ENCODE measurements at regions not wholly inside any gene's neighbourhood (a gene's known extent, or its start where the extent isn't known, plus 50 kb on each side); places are given as distances from the start of the nearest gene placed in this dataset.

- Histone ChIP-seq H3K27me3 (ENCODE audit: insufficient read depth, low read length) (peaks cover 4% of the 10 kb centered on the region; the same call in 1 of the 2 replicates), H4K20me1 (ENCODE audit: insufficient read depth) (no peaks in the 10 kb centered on the region), H3K9ac (ENCODE audit: low read length) (no peak overlapping the region), H2AFZ (ENCODE audit: low read depth, low read length, poor library complexity, severe bottlenecking) (no peak overlapping the region), H3K27ac (ENCODE audit: low read depth, low read length) (no peak overlapping the region), H3K79me2 (ENCODE audit: insufficient read depth, low read length) (no peaks in the 10 kb centered on the region), H3K36me3 (ENCODE audit: control insufficient read depth in 1 of 2, insufficient read depth in 2 of 2, low read length in 2 of 2) (no peaks in the 10 kb centered on the region), H3K4me1 (ENCODE audit: control insufficient read depth in 1 of 2, insufficient read depth in 2 of 2, low read length in 2 of 2) (no peaks in the 10 kb centered on the region), H3K4me3 (replicated peaks in 1 of 2; ENCODE audit: low read depth in 1 of 2, low read length in 2 of 2) (no peak overlapping the region), H3K4me2 (ENCODE audit: low read length) (no peak overlapping the region), H3K9me2 (ENCODE audit: insufficient read depth) (no peaks in the 10 kb centered on the region), H3K9me3 (ENCODE audit: control insufficient read depth in 1 of 2, insufficient read depth in 1 of 2, low read depth in 1 of 2, low read length in 2 of 2) (peaks cover 4 to 10% of the 10 kb centered on the region in 2 experiments; a peak in 1 of 4 replicates)
- intact Hi-C loops (cut with micrococcal nuclease), result no loop called here
- CTCF ChIA-PET, result no interaction called here
- POLR2A ChIA-PET, result no interaction called here
- DNase-seq (ENCODE audit: low read depth, low spot score), result no peak
- RAD21 ChIA-PET (ENCODE audit: low non-redundant PET in 1 of 2, low total read pairs in 2 of 2, uncharacterized antibody in 2 of 2, unreplicated experiment in 2 of 2), result no interaction called here
- no TSS peak for BruUV-seq (replicated peaks)
- no peak for TF ChIP-seq EZH2phosphoT487 (IDR thresholded peaks at IDR 0.05; ENCODE audit: borderline replicate concordance)
- no peak for TF ChIP-seq FOSL1 (IDR thresholded peaks at IDR 0.05; ENCODE audit: low read depth)
- TF ChIP-seq ATF3 (IDR thresholded peaks at IDR 0.05), result no peak
- no peak for TF ChIP-seq SIN3A (IDR thresholded peaks at IDR 0.05; ENCODE audit: low read depth)
- TF ChIP-seq RAD21 (IDR thresholded peaks at IDR 0.05; ENCODE audit: low read depth), result no peak
- TF ChIP-seq MAX (IDR thresholded peaks at IDR 0.05), result no peak
- TF ChIP-seq EGR1 (IDR thresholded peaks at IDR 0.05; ENCODE audit: low read depth), result no peak
- TF ChIP-seq YY1 (IDR thresholded peaks at IDR 0.05; ENCODE audit: extremely low read depth, insufficient replicate concordance, low read depth, low read length), result no peak
- TF ChIP-seq CBX3 (IDR thresholded peaks at IDR 0.05; ENCODE audit: low read depth), result no peak
- TF ChIP-seq, protein P1, sequence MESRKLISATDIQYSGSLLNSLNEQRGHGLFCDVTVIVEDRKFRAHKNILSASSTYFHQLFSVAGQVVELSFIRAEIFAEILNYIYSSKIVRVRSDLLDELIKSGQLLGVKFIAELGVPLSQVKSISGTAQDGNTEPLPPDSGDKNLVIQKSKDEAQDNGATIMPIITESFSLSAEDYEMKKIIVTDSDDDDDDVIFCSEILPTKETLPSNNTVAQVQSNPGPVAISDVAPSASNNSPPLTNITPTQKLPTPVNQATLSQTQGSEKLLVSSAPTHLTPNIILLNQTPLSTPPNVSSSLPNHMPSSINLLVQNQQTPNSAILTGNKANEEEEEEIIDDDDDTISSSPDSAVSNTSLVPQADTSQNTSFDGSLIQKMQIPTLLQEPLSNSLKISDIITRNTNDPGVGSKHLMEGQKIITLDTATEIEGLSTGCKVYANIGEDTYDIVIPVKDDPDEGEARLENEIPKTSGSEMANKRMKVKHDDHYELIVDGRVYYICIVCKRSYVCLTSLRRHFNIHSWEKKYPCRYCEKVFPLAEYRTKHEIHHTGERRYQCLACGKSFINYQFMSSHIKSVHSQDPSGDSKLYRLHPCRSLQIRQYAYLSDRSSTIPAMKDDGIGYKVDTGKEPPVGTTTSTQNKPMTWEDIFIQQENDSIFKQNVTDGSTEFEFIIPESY (IDR thresholded peaks at IDR 0.05; ENCODE audit: extremely low read depth, insufficient replicate concordance, low read length), result no peak
- TF ChIP-seq EZH2 (IDR thresholded peaks at IDR 0.05), result no peak
- TF ChIP-seq ZNF274 (IDR thresholded peaks at IDR 0.05; ENCODE audit: low read depth, low read length), result no peak
- TF ChIP-seq ZFX (IDR thresholded peaks at IDR 0.05), result no peak
- no peak for ATAC-seq
Measured at GRCh38 chr20:40835321-40835720, 146.3 kb upstream of the MAFB start.
